ENCODE measurements at regions not wholly inside any gene's neighbourhood (a gene's known extent, or its start where the extent isn't known, plus 50 kb on each side); places are given as distances from the start of the nearest gene placed in this dataset.

- TF ChIP-seq REST (IDR thresholded peaks at IDR 0.05; ENCODE audit: insufficient replicate concordance, low read depth) (no peak), CTCF (IDR thresholded peaks at IDR 0.05; ENCODE audit: insufficient read depth, low read length) (no peak), POLR2AphosphoS5 (IDR thresholded peaks at IDR 0.05; ENCODE audit: low read depth) (no peak)
Observed at GRCh38 chr1:196114193-196114592, 494.0 kb downstream of the KCNT2 start.

Data from HL-60 (cell line).